SIG-M5 (cell line): ENCODE measurements at regions not wholly inside any gene's neighbourhood (a gene's known extent, or its start where the extent isn't known, plus 50 kb on each side); places are given as distances from the start of the nearest gene placed in this dataset.
"Not testable (repeated sequence)": the region's sequence is repeated elsewhere in the genome, so short reads cannot be mapped to it uniquely, and the experiment has no call there.

ENCODE experiments used
- DNase-seq: peaks from one replicate; lab custom pipeline; 2025; lab: John Stamatoyannopoulos, UW

DNA sequence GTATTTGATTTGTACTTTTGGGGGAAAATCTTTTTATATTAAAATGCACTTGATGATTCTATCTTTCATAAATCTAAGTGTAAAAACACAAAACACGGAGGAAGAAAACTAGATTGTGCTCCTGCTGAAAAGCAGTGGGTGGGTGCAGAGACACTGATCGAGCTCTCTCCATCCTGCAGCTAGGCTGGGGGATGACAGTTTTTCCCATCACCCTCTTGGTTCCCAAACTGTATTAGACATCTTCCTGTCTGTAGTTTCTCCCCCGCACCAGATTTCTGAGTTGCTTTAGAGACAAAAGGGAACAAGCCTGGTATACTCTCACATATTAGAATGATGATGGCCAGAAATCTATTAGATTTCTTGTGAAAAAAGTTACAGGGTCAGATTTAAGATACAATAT, 99.6 kb downstream of the FAM114A2 start:
- no peak for DNase-seq

DNA sequence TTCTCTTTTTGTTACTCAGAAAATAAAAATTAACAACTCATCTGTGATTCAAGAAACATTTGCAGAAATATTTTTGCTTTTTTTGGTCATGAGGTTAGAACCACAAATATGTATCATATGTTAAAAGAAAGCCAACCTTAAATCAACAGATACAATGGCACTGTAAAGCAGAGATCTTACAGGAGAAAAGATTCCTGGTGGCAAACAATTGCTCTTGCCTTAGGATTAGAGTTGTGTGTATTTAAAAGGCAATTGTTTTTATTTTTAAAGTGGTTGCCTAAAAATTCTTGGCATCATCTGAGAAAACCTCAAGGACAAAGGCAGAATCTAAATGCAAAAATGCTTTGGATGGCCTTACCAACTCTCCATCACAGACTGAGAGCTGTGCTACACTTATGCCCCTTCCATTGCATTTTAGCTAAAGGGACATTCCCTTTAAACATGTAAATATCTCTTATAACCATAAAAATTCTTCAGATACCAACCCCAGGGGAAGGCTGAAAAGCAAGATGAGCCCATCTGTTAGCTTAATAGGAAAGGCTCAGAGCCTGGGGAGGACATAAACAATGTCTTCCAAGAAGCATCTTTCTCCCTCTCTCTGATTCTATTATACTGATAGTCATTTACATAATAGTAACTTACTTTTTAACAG, 100.4 kb downstream of the FAM114A2 start:
- no peak for DNase-seq

DNA sequence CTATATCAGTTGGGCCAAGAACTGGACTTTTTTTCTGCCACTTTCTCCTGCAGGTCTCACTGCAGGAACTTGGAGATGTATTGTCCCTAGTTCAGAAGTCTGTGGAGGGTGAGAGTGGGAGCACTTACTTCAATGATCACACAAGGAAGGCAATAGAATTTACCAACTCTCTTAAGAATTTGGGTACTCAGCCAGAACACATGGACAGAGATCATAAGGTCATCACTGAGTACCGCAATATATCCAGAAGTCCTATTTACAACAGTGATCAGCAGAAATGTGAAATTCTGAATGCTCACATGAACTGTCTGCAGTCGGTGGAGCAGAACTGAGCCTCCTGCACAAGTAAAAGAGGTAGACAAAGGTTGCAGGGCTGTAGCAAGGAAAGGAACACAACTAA, 101.0 kb downstream of the FAM114A2 start:
- no peak for DNase-seq

DNA sequence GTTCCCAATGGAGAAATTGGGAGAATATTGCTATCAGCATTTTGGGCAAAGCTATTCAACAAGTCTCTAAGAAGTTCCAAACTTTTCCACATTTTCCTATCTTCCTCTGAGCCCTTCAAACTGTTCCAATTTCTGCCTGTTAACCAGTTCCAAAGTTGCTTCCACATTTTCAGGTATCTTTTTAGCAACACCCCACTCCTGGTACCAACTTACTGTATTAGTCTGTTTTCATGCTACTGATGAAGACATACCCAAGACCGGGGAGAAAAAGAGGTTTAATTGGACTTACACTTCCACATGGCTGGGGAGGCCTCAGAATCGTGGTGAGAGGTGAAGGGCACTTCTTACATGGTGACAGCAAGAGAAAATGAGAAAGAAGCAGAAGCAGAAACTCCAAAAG, 103.6 kb downstream of the FAM114A2 start:
- not testable (repeated sequence) for DNase-seq

DNA sequence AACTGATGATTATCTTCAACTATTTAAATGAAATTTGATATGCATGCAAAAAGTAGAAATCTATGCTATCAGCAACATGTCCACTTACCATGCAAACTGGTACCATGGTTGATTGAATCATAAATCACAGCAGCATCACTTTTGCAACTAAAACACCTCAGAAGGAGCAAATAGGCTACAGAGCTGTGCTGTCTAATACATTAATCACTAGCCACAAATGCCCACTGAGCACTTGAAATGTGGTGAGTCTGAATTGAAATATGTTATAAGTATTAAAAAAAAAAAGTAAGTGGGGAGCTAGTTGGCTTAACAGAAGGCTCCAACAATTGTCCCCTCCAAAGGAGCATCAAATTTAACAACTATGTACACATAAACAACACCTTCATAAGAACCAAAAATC, 112.5 kb downstream of the FAM114A2 start:
- no peak for DNase-seq

DNA sequence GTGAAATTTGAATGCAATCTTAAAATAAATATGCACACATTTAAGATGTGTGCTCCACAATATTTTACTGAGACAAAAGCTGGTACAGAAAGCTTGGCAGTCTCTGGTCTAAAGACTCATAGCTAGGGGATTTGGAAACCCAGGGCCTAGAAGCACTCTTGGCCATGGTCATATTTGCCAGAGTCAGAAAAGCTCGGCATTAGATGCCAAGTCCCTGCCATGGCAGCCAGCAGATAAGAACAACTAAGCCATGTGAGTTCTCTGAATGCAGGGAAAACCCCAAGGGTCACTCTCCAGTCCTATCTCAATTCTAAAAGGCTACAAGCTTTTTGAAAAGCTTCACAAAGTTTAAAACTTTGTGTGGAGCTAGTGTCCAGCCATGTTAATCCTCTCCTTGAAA, 119.5 kb downstream of the FAM114A2 start:
- DNase-seq = no peak

DNA sequence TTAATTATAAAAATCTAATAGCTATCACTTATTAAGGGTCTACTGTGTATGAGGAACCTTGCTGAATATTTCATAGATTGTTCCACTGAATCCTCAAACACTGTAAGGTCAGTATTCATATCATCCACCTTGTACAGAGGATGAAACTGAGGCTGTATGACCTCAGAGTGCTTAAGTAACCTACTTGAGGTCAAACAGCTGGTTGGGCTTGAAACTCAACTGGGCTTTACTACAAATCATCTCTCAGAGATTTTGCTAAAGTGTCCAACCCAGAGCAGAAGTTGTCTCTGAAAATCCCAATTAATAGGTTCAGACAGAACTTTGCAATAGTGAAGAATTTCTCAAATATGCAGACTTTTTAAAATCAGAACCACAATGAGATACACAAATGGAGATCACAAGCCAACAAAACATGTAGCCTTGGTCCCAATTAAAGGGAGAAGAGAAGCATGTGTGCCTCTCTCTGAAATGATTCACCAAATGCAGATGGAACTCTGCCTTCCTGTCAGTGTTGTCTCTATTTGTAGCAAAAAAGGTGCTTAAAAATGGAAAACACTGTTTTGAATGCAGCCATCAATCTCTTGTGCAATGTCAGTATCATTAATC, 131.4 kb downstream of the FAM114A2 start:
- no peak for DNase-seq

DNA sequence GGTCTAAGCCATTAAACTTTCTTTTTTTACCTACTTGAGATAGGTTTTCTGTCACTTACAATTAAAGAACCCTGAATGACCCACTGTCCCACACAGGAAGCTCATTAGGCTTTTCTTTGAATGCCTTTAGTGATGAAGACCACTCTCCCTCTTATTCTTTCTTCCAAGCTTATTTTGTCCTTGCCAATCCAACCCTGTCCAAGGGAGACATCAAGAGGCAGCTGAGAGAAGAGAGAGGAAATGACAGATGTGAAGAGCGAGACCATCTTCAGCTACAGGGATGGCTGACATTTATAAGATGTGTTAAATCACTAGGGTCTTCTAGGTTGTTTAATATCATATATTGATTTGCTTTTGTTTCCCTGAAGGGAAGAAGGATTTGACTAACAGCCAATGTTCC, 133.5 kb downstream of the FAM114A2 start:
- DNase-seq = no peak

DNA sequence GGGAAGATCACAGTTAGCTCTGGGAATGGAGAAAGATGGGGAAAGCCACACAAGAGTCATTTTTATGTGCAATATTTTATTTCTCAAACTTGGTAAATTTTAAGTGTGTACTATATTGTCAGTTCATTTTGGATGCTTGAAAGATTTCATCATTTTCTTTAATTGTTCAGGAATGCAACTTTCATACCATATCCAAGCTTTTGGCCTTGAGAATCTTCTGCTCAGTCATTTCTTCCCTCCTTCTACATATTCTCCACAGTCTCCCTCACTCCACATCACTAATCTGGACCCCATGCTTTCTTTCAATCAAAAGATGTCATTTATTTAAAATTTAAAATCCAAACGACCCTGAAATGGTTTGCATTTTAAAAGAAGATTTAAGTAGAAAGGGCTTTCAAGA, 135.4 kb downstream of the FAM114A2 start:
- DNase-seq = no peak

DNA sequence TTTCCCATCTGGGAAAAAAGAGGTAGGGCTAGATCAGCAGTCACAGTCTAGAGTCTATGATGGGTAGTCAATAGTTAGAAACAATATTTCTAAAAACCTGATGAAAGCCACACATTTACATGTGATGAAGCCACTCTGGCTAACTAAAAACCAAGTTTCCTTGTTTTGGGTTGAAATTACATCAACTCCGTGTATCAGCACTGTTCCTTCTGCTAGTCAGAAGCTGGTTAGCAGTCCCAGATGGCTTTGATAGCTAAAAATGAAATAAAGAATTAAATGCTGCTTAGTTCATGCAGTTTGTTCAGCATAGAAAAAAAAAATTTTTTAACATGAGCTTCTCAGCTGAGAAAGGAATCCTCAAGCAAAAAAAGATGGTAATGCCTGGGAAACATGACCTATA, 136.7 kb downstream of the FAM114A2 start:
- DNase-seq = no peak

DNA sequence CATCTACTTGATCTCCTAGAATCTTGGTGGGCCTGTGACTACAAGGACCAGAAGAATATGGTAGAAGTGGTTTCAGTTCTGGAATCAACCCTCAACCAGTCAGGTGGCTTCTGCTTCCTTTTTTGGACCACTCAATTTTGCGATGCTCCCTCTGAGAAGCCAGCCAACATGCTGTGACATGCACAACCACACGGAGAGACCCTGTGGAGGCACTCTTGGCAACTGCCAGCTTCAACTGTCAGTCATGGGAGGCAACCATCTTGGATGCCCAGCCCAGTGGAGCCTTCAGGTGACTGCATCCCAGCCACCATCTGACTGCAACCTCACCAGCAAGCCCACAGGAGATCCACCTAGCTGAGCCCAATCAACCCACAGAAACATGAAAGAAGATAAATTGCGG, 137.3 kb downstream of the FAM114A2 start:
- DNase-seq = no peak

DNA sequence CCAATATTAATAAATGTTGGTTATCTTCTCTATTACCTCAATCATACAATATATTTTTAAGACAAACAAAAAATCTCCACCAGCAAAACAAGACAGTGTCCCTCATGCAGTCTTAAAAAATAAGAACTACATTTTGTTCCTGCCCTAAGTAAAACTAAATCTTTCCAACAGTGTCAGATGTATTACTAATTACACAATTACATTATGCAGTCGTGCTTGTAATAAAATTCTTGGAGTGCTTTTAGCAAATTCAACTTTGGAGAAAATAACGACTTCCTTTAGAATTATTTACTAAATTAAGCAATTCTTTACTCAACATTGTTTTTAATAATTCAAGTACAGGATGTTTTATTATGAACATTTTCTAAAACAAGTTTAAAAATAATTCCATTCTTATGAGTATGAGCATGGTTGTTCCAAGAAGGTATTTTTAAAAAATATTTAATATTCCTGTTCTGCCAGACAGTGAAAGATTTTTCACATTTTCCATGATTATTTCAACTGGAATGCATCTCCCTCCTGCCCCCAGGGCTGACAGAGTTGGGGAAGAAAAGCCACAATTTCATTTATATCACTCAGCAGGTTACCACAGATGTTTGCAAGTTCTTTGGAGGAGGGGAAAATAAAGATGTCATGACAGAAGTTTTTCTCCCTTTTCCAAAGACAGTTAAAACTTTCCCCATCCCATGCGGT, 137.9 kb downstream of the FAM114A2 start:
- no peak for DNase-seq

DNA sequence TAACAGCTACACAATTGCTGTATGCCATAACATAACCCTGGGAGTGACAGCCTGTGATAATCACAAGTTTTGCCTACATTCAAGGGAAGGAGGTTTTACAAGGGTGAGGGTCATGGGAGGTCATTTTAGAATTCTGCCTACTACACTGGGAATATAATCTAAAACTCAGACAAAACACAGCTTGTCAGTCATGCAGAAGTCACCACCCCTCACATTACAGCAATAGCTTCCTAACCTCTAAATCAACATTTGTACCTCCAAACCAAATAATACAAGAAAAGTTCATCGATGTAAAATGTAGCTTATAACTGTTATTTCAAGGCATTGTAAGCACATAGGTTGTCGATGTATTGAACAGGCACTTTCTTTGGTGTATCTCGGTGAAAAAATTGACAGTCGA, 139.0 kb downstream of the FAM114A2 start:
- no peak for DNase-seq

DNA sequence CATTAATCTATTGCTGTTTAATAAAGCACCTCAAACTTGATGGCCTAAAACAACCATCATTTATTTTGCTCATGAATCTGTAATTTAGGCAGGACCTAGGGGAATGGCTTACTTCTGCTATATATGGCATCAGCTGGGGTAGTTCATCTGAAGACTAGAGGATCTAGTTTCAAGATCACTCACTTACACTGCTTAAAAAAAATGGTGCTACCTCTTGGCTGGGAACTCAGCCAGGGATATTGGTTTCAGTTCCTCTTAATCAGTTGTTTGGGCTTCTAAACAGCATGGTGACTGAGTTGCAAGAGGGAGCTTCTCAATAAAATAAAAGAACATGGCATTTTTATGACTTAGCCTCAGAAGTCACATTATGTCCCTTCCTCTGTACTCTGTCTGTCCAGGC, 142.0 kb downstream of the FAM114A2 start:
- peak; percentile 70 for DNase-seq

DNA sequence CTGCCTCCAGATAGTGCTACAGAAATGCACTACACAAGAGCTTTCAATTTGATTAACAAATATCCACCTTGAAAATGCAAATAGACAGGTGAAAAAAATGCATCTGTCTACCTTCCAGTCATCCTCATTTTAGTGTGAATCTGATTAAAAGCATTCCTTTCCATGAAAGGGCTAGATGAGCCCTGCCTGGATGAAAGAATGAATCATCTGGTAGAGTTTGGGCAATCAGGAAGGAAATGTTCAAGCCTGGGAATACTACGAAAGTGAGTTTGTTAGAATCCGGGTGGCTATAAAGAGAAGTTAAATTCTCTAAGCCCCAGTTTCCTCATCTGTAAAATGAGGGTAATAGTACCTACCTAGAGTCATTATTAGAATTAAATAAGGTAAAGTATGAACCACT, 142.6 kb downstream of the FAM114A2 start:
- no peak for DNase-seq

DNA sequence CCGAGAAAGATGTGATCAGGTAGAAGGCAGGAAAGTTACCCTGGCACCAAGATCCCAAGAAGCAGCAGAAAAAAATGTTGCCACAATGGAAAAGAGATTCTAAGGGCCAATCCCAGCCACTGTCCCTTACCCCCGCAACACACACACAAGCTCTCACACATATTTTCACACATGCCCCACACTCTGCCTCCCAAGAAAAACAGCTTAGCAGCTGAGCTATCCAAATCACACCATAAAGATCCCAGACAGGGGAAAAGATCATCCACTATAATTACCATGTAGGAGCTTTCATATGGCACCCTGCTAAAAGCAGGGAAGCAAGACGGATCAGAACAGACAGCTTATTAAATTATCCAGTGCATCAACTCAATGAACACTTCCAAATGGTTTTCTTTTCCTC, 143.4 kb downstream of the FAM114A2 start:
- no peak for DNase-seq

DNA sequence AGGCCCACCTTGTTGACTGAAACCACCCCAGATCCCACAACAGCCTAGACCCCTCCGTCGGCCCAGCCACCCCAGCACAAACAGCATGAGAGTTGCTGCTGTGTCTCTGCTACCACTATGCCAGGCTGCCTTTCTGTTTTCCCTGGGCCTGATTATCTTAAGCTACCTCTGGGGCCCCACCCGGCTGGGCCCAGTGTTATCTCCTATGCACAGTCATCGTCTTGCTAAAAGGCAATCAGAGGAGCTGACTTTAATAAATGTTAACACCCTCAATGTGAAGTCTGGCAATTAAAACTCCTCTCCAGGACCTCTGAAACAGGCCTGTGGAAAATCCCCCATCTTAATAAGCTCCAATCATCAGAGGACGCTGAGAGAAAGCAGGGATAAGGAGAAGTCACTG, 144.9 kb downstream of the FAM114A2 start:
- no peak for DNase-seq

DNA sequence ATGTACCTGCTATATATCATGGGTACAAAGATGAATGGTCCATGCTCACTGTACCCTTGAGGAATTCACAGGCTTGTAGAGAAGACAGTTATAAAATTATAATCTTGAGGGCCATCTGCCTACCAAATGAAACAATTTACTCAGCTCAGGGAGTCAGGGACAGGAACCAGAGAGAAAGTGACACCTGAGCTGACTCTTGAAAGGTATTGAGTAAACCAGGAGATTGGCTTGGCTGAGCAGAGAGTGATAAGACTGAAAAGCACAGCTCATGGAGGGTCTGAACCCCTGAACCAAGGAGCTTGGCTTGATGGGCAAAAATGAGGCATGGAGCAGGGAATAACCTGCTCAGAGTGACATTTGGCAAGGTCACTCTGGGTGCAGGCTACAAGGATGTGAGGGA, 147.3 kb downstream of the FAM114A2 start:
- no peak for DNase-seq

DNA sequence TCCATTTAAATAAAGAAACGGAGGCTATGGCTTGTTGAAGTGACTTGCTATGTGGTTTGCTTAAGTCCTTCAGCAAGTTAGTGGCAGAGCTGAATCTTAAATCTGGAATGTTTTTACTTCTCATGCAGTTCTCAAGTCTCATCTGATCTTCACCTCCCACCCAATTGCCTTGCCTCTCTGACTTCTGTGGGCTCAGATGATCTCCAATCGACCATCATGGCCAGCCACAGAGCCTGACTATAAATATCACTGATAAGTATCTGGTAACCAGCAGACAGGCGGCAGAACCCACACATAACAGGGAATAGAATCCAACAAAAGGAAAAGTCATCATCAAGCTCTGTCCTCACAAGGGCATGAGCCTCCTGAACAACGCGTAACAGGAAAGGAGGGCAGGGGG, 149.9 kb downstream of the FAM114A2 start:
- DNase-seq = no peak

DNA sequence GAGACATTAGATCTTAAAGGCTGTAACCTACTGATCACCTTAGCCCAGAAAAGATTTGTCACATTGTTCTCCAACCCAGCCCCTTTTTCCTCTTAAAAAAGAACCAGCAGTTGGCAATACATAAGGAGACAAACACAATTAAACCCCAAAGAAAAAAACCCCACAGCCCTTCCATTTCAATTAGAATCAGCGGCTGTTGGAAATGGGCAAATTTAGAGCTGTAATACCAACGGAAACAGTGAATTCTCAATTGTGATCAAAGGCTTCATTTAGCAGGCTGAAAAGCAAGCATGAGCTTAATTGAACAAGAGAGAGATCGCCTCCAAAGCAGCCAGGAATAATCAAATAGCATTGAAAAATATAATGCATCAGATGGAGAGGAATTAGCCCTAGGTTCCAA, 153.6 kb downstream of the FAM114A2 start:
- no peak for DNase-seq

DNA sequence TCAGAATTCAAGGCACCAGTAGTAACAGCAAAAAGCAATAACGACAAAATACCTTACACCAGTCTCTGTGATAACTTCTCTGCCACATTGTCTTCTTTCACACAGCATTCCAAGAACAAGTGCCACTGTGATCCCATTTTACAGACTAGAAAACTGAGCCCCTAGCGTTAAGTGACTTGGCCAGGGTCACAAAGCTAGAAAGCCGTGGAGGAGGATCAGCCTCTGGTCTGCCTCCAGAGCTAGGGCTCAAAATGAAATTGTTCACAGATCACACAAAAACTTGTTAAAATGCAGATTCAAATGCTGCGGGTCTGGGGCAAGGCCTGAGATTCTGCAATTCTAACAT, 154.1 kb downstream of the FAM114A2 start:
- DNase-seq = no peak

DNA sequence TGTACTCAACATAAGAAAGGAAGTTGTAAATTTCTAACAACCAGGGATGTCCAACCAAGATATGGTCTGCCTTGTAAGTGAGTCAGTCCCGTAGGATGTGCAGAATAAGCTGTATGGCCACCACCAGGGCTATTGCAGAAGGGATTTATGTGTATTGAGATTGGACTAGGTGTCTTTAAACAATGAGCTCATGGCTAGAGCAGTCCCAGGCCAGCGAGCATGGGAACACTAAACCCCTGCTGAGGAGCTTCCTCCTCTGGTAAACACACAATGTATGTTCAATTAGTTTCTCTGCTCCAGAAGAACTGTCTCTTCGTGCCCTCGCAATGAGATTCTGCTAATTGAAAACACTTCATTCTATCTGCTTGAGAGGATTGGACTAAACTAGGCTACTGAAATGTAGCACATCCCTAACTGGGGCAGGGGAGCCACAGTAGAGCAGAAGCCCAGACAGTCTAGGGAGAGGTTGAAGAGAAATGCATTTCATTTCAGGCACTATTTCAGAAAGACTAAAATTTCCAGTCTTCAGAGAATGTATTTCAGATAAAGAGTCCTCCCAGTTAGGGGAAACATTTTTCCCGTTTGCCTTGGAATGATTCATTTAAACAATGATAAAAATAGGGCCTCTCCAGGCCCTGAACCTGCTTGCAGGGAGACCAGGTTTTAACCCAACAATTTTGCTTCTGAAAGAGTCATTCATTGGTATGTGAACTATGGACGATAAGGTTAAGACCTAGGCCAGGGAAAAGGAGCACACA, 154.7 kb downstream of the FAM114A2 start:
- DNase-seq = no peak

DNA sequence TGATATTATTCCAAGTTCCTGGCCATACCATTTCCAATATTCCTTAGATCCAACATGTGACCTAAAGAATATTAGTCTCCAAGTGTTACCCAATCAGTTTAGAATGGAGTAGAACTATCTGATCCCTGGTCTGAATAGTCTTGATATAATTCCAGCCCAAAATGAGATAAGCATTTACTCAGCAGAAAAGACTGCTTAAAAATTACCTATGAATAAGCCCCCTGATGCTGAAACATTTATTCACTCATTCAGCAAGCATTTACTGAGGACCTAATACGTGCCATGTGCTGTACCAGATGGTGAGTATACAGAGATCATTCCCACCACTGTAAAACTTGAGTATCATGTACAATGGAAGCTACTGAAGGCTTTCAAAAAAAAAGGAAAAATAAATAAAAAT, 157.0 kb downstream of the FAM114A2 start:
- DNase-seq = no peak
